Adrenal gland (tissue), 9 donors: ENCODE measurements at regions not wholly inside any gene's neighbourhood (a gene's known extent, or its start where the extent isn't known, plus 50 kb on each side); places are given as distances from the start of the nearest gene placed in this dataset.
A peak's percentile ranks its signal among the peaks of the same experiment; 100 is the strongest.

Experiments
- DNase-seq, 7 donors: peaks; one replicate each; pipeline ENCODE4 v3.0.0-alpha.2; 2019 to 2020
- H3K27ac ChIP-seq, 5 donors: fragments of 200-600 bp; sonication (generic) in 4 of 5; 1 replicate in 3 of 5; 2 replicates in 2 of 5; pipeline versions ENCODE4 v1.5.1 to v1.8.0; 2016 to 2020; ENCODE audit warnings: mild to moderate bottlenecking in 1 of 5
- H3K27me3 ChIP-seq: fragments of 200-600 bp; 2 replicates; pipeline ENCODE4 v1.8.0; 2021
- H3K36me3 ChIP-seq, 2 donors: fragments of 200-600 bp; replicated peaks in 1 of 2; 1 replicate in 1 of 2; 2 replicates in 1 of 2; pipeline versions ENCODE4 v1.5.1 to v1.8.0; 2018 to 2022
- H3K4me1 ChIP-seq, 2 donors: fragments of 200-600 bp; replicated peaks in 1 of 2; 1 replicate in 1 of 2; 2 replicates in 1 of 2; pipeline versions ENCODE4 v1.5.1 to v1.8.0; 2018 to 2021
- H3K4me3 ChIP-seq, 4 donors: fragments of 200-600 bp; sonication (generic) in 3 of 4; one replicate each; pipeline ENCODE4 v1.5.1; 2016 to 2018
- H3K9me3 ChIP-seq, 3 donors: fragments of 200-600 bp; sonication (generic) in 1 of 3; replicated peaks in 1 of 3; 1 replicate in 2 of 3; 2 replicates in 1 of 3; pipeline versions ENCODE4 v1.5.1 to v1.8.0; 2016 to 2021
- POLR2A ChIP-seq, 2 donors: fragments of 450-650 bp; IDR thresholded peaks; one replicate each; pipeline ENCODE4 v1.6.1; 2017; ENCODE audit warnings: antibody characterized with exemption in 2 of 2, mild to moderate bottlenecking in 2 of 2, moderate library complexity in 1 of 2
- WGBS, 4 donors: extraction: QIAGEN DNeasy Blood & Tissue Kit in 2 of 4; methylation state at CpG; one replicate each; pipeline versions ENCODE4 v1.1.5 to v1.1.7; 2013 to 2017; 5-methylcytosine and 5-hydroxymethylcytosine counted together
- intact Hi-C, 2 donors: fragments of 100-400 bp; cut with DNase I; formaldehyde crosslinking; loops; one replicate each; pipeline versions ENCODE4 v1.14.1 to v1.15.0; 2022 to 2023
- TF ChIP-seq, protein P1 (sequence below), 6 experiments: fragments of 450-650 bp in 4 of 6; fragments of 200-600 bp in 2 of 6; sonication (generic) in 1 of 6; IDR thresholded peaks; 1 replicate in 5 of 6; 2 replicates in 1 of 6; pipeline versions ENCODE4 v1.5.1 to v1.8.0; 2016 to 2021; ENCODE audit warnings: antibody characterized with exemption in 6 of 6, mild to moderate bottlenecking in 2 of 6, moderate library complexity in 1 of 6
- donor health status: healthy with polysubstance abuse.
- donor health status: Bipolar disorder and iron deficiency.
- donor health status: DM: yes; HTN: yes; CAD: no.
- donor health status: DM: no; HTN: no; CAD: no.
- donor health status: DM: no; HTN: no; CAD: no.

DNA sequence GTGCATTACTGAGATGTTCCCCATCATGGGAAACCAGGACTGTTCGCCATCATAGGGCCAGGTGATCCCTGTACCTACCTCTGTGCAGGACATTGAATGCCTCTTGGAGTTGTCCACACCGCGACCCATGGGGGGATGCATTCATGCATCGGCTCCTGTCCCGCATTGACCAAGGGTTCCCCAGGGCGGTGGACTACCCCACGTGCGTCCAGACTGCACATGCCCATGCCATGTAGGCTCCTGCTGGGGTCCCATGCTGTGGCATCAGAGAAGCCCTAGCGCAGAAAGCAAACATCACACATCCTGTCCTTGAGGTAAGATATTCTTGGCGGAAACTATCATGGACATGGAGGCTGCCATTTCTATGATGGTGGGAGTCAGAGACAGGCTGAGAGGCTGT lies 121.6 kb upstream of the UNC5B start:
- Histone ChIP-seq H3K4me1 (no peaks in the 10 kb centered on the region), H3K36me3 (no peaks in the 10 kb centered on the region), H3K27ac (no peak overlapping the region), H3K27me3 (no peaks in the 10 kb centered on the region), H3K4me3 (no peak overlapping the region), H3K9me3 (no peaks in the 10 kb centered on the region)
- TF ChIP-seq, protein P1, sequence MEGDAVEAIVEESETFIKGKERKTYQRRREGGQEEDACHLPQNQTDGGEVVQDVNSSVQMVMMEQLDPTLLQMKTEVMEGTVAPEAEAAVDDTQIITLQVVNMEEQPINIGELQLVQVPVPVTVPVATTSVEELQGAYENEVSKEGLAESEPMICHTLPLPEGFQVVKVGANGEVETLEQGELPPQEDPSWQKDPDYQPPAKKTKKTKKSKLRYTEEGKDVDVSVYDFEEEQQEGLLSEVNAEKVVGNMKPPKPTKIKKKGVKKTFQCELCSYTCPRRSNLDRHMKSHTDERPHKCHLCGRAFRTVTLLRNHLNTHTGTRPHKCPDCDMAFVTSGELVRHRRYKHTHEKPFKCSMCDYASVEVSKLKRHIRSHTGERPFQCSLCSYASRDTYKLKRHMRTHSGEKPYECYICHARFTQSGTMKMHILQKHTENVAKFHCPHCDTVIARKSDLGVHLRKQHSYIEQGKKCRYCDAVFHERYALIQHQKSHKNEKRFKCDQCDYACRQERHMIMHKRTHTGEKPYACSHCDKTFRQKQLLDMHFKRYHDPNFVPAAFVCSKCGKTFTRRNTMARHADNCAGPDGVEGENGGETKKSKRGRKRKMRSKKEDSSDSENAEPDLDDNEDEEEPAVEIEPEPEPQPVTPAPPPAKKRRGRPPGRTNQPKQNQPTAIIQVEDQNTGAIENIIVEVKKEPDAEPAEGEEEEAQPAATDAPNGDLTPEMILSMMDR (IDR thresholded peaks at IDR 0.05) = no peak
- no peak for TF ChIP-seq POLR2A (IDR thresholded peaks at IDR 0.05)
- peak in 4 of 7 donors; percentile 6 to 28 (median 8) for DNase-seq
- WGBS, 4 donors = 86 to 94% (median 92%) methylated on average over 7 to 10 of the region's 10 CpGs
- intact Hi-C loops = no loop called here

DNA sequence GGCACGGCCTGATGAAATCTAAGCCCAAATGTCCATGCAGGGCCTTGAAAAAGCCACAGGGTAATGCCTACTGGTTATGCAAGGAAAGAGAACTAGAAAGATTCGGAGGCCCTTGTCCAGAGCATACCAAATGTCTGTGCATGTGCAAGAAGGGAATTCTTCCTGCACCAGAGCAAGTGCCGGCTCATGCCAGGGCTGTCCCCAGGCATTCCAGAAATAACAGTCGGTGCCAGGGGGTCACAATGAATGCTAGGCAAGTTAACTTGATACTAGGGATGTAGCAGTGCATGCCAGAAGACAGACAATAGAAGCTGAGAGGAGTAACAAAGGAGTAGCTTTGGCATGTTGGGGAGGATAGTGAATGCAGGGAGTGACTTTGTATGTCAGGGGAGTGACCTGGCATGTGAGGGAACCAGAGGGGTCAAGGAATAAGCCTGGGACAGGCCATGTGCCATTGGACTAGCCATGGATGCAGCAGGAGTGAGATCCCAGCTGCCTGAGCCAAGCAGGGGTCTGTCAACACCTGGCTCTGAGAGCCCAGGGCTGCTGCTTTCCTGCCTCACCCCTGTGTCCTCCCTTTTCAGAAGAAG lies 119.5 kb upstream of the UNC5B start:
- TF ChIP-seq, protein P1 (IDR thresholded peaks at IDR 0.05) = no peak
- TF ChIP-seq POLR2A (IDR thresholded peaks at IDR 0.05) = no peak
- peak in 1 of 7 donors; percentile 27 for DNase-seq
- no peaks in the 10 kb centered on the region for H3K27me3 ChIP-seq
- H3K4me1 ChIP-seq = no peaks in the 10 kb centered on the region
- H3K4me3 ChIP-seq = no peak overlapping the region
- H3K27ac ChIP-seq = no peak overlapping the region
- no peaks in the 10 kb centered on the region for H3K36me3 ChIP-seq
- 81 to 87% (median 84%) methylated on average over 4 of the region's 4 CpGs for WGBS, 4 donors
- no peaks in the 10 kb centered on the region for H3K9me3 ChIP-seq
- intact Hi-C loops = no loop called here

DNA sequence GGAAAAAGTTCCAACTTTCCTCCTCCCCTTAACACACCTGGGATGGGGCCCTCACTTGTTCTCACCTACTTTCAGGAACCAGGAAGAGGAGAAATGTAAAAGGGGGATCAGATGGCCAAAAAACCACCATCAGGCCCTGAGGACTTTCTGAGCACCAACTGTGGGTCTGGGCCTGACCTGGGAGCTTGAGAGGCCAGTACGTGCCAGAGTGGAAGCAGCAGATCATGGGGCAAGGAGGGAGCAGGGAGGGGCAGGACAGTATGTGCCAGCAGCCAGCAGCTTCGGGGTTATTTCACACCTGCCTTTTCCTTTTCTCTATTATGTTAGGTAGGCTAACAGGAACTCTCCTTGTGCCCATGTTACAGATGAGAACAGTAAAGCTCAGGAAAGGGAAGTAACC lies 118.8 kb upstream of the UNC5B start:
- no peaks in the 10 kb centered on the region for H3K4me1 ChIP-seq
- intact Hi-C loops = no loop called here
- no peak overlapping the region for H3K27ac ChIP-seq
- WGBS, 4 donors = 69 to 87% (median 82%) methylated on average over 2 of the region's 2 CpGs
- H3K9me3 ChIP-seq = no peaks in the 10 kb centered on the region
- H3K4me3 ChIP-seq = no peak overlapping the region
- peak in 2 of 7 donors; percentile 2 to 17 for DNase-seq
- no peak for TF ChIP-seq POLR2A (IDR thresholded peaks at IDR 0.05)
- no peaks in the 10 kb centered on the region for H3K36me3 ChIP-seq
- H3K27me3 ChIP-seq = no peaks in the 10 kb centered on the region

DNA sequence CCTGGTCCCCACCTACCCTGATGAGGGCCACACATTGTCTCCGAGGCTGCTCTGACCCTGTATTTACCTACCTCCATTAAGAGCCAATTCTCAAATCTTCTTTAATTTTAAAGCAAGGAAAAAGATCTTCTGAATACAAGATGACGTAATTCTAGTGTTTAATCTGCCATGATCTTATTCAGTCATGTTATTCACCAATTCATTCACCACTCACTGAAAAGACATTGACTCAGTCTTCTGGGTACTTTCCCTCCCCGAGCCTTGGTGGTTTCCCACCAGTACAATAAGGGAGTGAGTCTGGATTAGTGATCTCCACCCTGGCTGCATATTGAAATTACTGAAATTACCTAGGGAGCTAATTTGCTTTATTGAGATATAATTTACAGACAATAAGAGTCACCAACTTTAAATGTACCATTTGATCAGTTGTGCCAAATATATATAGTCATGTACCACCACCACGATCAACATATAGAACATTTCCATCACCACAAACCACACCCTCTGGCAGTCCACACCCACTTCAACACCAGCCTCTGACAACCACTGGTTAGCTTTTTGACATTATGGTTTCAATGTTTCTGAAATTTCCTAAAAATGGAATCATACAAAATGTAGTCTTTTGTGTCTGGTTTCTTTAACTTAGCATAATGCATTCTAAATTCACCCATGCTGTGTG lies 117.5 kb upstream of the UNC5B start:
- Histone ChIP-seq H3K9me3 (no peaks in the 10 kb centered on the region), H3K27ac (no peak overlapping the region), H3K4me1 (no peaks in the 10 kb centered on the region), H3K36me3 (no peaks in the 10 kb centered on the region), H3K27me3 (no peaks in the 10 kb centered on the region), H3K4me3 (no peak overlapping the region)
- intact Hi-C loops = no loop called here
- WGBS, 4 donors = 60 to 81% (median 75%) methylated on average over 4 of the region's 4 CpGs
- peak in 1 of 7 donors; percentile 29 for DNase-seq
- no peak for TF ChIP-seq POLR2A (IDR thresholded peaks at IDR 0.05)
- TF ChIP-seq, protein P1 (IDR thresholded peaks at IDR 0.05) = no peak
